Endothelial cell of umbilical vein (primary cell): ENCODE measurements at regions not wholly inside any gene's neighbourhood (a gene's known extent, or its start where the extent isn't known, plus 50 kb on each side); places are given as distances from the start of the nearest gene placed in this dataset.

Experiments
- BruUV-seq: library from RNA; stranded (reverse); fragments of 400-500 nt; replicated peaks from 2 replicates; lab custom pipeline; 2021; lab: Mats Ljungman, UMichigan
- CTCF ChIA-PET: fragments of 300-600, 350-600 bp; sonication (Branson Sonifier 250); formaldehyde crosslinking; loops from one replicate; lab custom pipeline; 2021; ENCODE audit warnings: antibody characterized with exemption, inconsistent platforms; lab: Charles Lee
- POLR2A ChIA-PET: fragments of 300-600, 350-600 bp; sonication (Branson Sonifier 250); formaldehyde crosslinking; loops from one replicate; lab custom pipeline; 2021; ENCODE audit warnings: antibody characterized with exemption, inconsistent platforms; lab: Charles Lee
- DNase-seq: peaks from one replicate; pipeline ENCODE4 v3.0.0-alpha.2; 2011; ENCODE audit warnings: low read depth, low spot score
- FAIRE-seq: peaks from 2 replicates; lab custom pipeline; 2011; peaks lifted over from hg19 to GRCh38; lab: Jason Lieb, UNC
- H2AFZ ChIP-seq: 2 replicates; pipeline ENCODE4 v1.6.0; 2012; ENCODE audit warnings: low read depth, low read length, control low read depth, inconsistent platforms
- H3K27ac ChIP-seq: 2 replicates; pipeline ENCODE4 v1.5.1; 2011; ENCODE audit warnings: low read depth, mild to moderate bottlenecking, control low read depth, low read length, moderate library complexity; ENCODE audit not compliant: insufficient read depth
- H3K27me3 ChIP-seq, 2 experiments: 2 replicates each; pipeline versions ENCODE4 v1.6.0 to v1.6.1; 2011; ENCODE audit warnings: low read length in 2 of 2, mixed read lengths in 1 of 2; ENCODE audit not compliant: control insufficient read depth in 2 of 2, insufficient read depth in 2 of 2
- H3K36me3 ChIP-seq, 2 experiments: 2 replicates in 1 of 2; 3 replicates in 1 of 2; pipeline ENCODE4 v1.5.1; 2011; ENCODE audit warnings: low read length in 2 of 2, mild to moderate bottlenecking in 1 of 2, moderate library complexity in 1 of 2; ENCODE audit not compliant: control insufficient read depth in 2 of 2, insufficient read depth in 2 of 2; ENCODE audit errors: extremely low read depth in 1 of 2
- H3K4me1 ChIP-seq: 3 replicates; pipeline ENCODE4 v1.5.1; 2011; ENCODE audit warnings: mild to moderate bottlenecking, low read length; ENCODE audit not compliant: control insufficient read depth, insufficient read depth; ENCODE audit errors: extremely low read depth
- H3K4me2 ChIP-seq: 2 replicates; pipeline ENCODE4 v1.6.1; 2011; ENCODE audit warnings: low read length, control low read depth, mixed read lengths; ENCODE audit not compliant: insufficient read depth
- H3K4me3 ChIP-seq, 3 experiments: fragments of 200-600 bp in 1 of 3; sonication (generic), shearing (Covaris generic) in 1 of 3; replicated peaks in 1 of 3; 2 replicates each; pipeline ENCODE4 v1.5.1; 2011 to 2016; ENCODE audit warnings: control low read depth in 3 of 3, low read length in 3 of 3, mild to moderate bottlenecking in 2 of 3, inconsistent platforms in 1 of 3, low read depth in 1 of 3, moderate library complexity in 1 of 3; ENCODE audit not compliant: insufficient read depth in 1 of 3
- H3K79me2 ChIP-seq: 2 replicates; pipeline ENCODE4 v1.6.0; 2012; ENCODE audit warnings: low read length, inconsistent platforms; ENCODE audit not compliant: control insufficient read depth, insufficient read depth
- H3K9ac ChIP-seq: replicated peaks from 2 replicates; pipeline ENCODE3; 2011; ENCODE audit warnings: low read length, control low read depth; ENCODE audit not compliant: insufficient read depth; ENCODE audit errors: extremely low read depth
- H3K9me1 ChIP-seq: replicated peaks from 3 replicates; pipeline ENCODE4 v1.6.0; 2011; ENCODE audit warnings: mild to moderate bottlenecking, low read length; ENCODE audit not compliant: control insufficient read depth, insufficient read depth; ENCODE audit errors: extremely low read depth
- H3K9me3 ChIP-seq: replicated peaks from 2 replicates; pipeline ENCODE4 v1.5.1; 2012; ENCODE audit warnings: low read length, inconsistent platforms; ENCODE audit not compliant: control insufficient read depth, insufficient read depth
- H4K20me1 ChIP-seq: replicated peaks from 2 replicates; pipeline ENCODE3; 2011; ENCODE audit warnings: mild to moderate bottlenecking, low read length; ENCODE audit not compliant: control insufficient read depth, insufficient read depth; ENCODE audit errors: extremely low read depth
- CTCF ChIP-seq, 2 donors: IDR thresholded peaks; 1 replicate in 1 of 2; 2 replicates in 1 of 2; pipeline ENCODE4 v1.5.1; 2011; ENCODE audit warnings: low read length in 2 of 2, mild to moderate bottlenecking in 2 of 2, moderate library complexity in 2 of 2, control low read depth in 1 of 2, inconsistent platforms in 1 of 2, low read depth in 1 of 2; ENCODE audit not compliant: insufficient read depth in 1 of 2; ENCODE audit errors: extremely low read depth in 1 of 2
- EZH2 ChIP-seq: IDR thresholded peaks from 2 replicates; pipeline ENCODE4 v1.6.1; 2012; ENCODE audit warnings: borderline replicate concordance, low read depth, mild to moderate bottlenecking, moderate library complexity, low read length, inconsistent platforms; ENCODE audit not compliant: severe bottlenecking
- FOS ChIP-seq: IDR thresholded peaks from 2 replicates; pipeline ENCODE4 v1.6.1; 2011; ENCODE audit warnings: mild to moderate bottlenecking, low read length, moderate library complexity, borderline replicate concordance; ENCODE audit not compliant: insufficient read depth
- GATA2 ChIP-seq: IDR thresholded peaks from 2 replicates; pipeline ENCODE4 v1.7.0; 2011; ENCODE audit warnings: low read depth, mild to moderate bottlenecking, moderate library complexity, mixed read lengths, low read length; ENCODE audit not compliant: insufficient read length, insufficient read depth
- JUN ChIP-seq: IDR thresholded peaks from 2 replicates; pipeline ENCODE4 v1.6.1; 2011; ENCODE audit warnings: borderline replicate concordance, low read depth; ENCODE audit not compliant: insufficient read length, insufficient read depth
- MYC ChIP-seq: IDR thresholded peaks from one replicate; pipeline ENCODE4 v1.6.1; 2011; ENCODE audit warnings: mild to moderate bottlenecking, low read depth, low read length
- POLR2A ChIP-seq: IDR thresholded peaks from 2 replicates; pipeline ENCODE4 v1.6.1; 2012; ENCODE audit warnings: low read depth, mild to moderate bottlenecking, control low read depth, low read length
- POLR2AphosphoS5 ChIP-seq: IDR thresholded peaks from 2 replicates; pipeline ENCODE4 v1.6.1; 2012; ENCODE audit warnings: low read depth, mild to moderate bottlenecking, control low read depth, low read length, moderate library complexity; ENCODE audit not compliant: insufficient read depth
- dilution Hi-C: fragments of 300-500 bp; cut with MboI; formaldehyde crosslinking; loops from one replicate; pipeline ENCODE4 v1.15.0; 2019; ENCODE audit warnings: low sequenced_read_pairs; ENCODE audit not compliant: extremely low pct_ligation_motif_present
- intact Hi-C: fragments of 100-400 bp; cut with micrococcal nuclease; formaldehyde crosslinking; loops from one replicate; pipeline ENCODE4 v1.10.0; 2022
- TF ChIP-seq, protein P1 (sequence below): IDR thresholded peaks from 2 replicates; pipeline ENCODE4 v1.6.1; 2011; ENCODE audit not compliant: insufficient read depth, insufficient read length

GRCh38 chr4:184887947-184888346 is 62.2 kb upstream of the ACSL1 start:
- no peak overlapping the region for H2AFZ ChIP-seq
- FAIRE-seq (no peak), DNase-seq (no peak)
- H3K4me1 ChIP-seq = no peaks in the 10 kb centered on the region
- no peak overlapping the region for H3K27ac ChIP-seq
- intact Hi-C loops = no loop called here
- H3K9me1 ChIP-seq = no peaks in the 10 kb centered on the region
- H3K9ac ChIP-seq = no peak overlapping the region
- no peaks in the 10 kb centered on the region for H3K79me2 ChIP-seq
- ChIA-PET CTCF (no interaction called here), POLR2A (no interaction called here)
- dilution Hi-C loops = no loop called here
- no peak overlapping the region for H3K4me3 ChIP-seq
- no peaks in the 10 kb centered on the region for H4K20me1 ChIP-seq
- no peaks in the 10 kb centered on the region for H3K9me3 ChIP-seq
- BruUV-seq = no TSS peak
- no peaks in the 10 kb centered on the region for H3K36me3 ChIP-seq
- TF ChIP-seq JUN (no peak), FOS (no peak), GATA2 (no peak)
- TF ChIP-seq, protein P1, sequence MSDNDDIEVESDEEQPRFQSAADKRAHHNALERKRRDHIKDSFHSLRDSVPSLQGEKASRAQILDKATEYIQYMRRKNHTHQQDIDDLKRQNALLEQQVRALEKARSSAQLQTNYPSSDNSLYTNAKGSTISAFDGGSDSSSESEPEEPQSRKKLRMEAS = no peak
- H3K4me2 ChIP-seq = no peak overlapping the region
- no peaks in the 10 kb centered on the region for H3K27me3 ChIP-seq

DNA sequence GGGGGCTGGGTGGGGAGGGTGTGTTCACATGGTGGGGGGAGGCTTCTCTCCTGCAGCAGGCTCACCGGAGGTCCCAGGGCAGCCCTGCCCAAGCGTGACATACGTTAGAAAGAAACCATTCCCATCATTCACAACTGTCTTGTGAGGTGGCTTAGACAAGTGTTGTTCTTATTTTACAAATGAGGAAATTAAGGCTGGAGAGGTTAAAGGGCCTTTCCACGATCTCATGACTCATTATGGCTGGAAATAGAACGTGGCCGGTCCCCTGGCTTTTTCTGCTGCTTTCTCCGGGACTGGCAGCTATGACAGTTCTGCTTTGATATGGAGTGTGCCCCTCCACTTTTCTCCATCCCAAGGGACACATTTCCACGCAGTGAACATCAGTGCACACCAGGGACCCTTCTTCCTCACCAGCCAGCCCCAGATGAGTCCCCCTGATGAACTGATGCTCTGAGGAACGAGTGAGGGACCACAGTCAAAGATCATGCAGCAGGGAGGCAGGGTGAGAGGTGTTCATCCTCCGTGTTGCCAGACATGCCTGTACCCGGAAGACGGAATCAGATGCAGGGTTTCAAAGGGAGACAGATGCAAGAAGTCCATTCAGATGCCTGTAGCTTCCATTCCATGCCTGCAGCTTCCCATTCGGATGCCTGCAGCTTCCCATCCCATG is 64.0 kb upstream of the ACSL1 start:
- Histone ChIP-seq H3K4me3 (no peak overlapping the region), H3K9me3 (no peaks in the 10 kb centered on the region), H3K36me3 (no peaks in the 10 kb centered on the region), H3K4me1 (no peaks in the 10 kb centered on the region), H2AFZ (no peak overlapping the region), H4K20me1 (no peaks in the 10 kb centered on the region), H3K9ac (no peak overlapping the region), H3K9me1 (no peaks in the 10 kb centered on the region), H3K27me3 (no peaks in the 10 kb centered on the region), H3K79me2 (no peaks in the 10 kb centered on the region), H3K4me2 (no peak overlapping the region), H3K27ac (no peak overlapping the region)
- dilution Hi-C loops (no loop called here), intact Hi-C loops (no loop called here)
- DNase-seq (no peak), FAIRE-seq (no peak)
- ChIA-PET CTCF (no interaction called here), POLR2A (no interaction called here)
- BruUV-seq = no TSS peak
- TF ChIP-seq POLR2A (no peak), FOS (no peak), JUN (no peak), GATA2 (no peak), CTCF (IDR thresholded peaks at IDR 0.05; ENCODE audit: extremely low read depth in 1 of 2, insufficient read depth in 1 of 2, low read depth in 1 of 2, low read length in 2 of 2) (no peak), MYC (no peak), EZH2 (no peak), POLR2AphosphoS5 (no peak)
- TF ChIP-seq, protein P1 = no peak
